Body of pancreas (tissue), 4 donors: ENCODE measurements at regions not wholly inside any gene's neighbourhood (a gene's known extent, or its start where the extent isn't known, plus 50 kb on each side); places are given as distances from the start of the nearest gene placed in this dataset.

Source experiments
- ATAC-seq: fragments of 150-250 bp; one replicate; pipeline ENCODE4 v1.9.1; 2016
- DNase-seq, 4 donors: peaks; one replicate each; pipeline ENCODE4 v3.0.0-alpha.2; 2019
- H3K27ac ChIP-seq, 4 donors: fragments of 200-600 bp; sonication (generic); 1 replicate in 3 of 4; 2 replicates in 1 of 4; pipeline versions ENCODE4 v1.5.1 to v1.6.1; 2016 to 2019; ENCODE audit warnings: mild to moderate bottlenecking in 1 of 4, mixed read lengths in 1 of 4, moderate library complexity in 1 of 4
- H3K27me3 ChIP-seq, 2 donors: fragments of 200-600 bp; sonication (generic); one replicate each; pipeline ENCODE4 v1.6.0; 2016; ENCODE audit warnings: mild to moderate bottlenecking in 1 of 2
- H3K36me3 ChIP-seq, 2 donors: fragments of 200-600 bp; sonication (generic); replicated peaks in 1 of 2; 2 replicates each; pipeline ENCODE4 v1.5.1; 2016; ENCODE audit warnings: low read depth in 2 of 2; ENCODE audit not compliant: insufficient read depth in 1 of 2
- H3K4me1 ChIP-seq: fragments of 200-600 bp; sonication (generic); one replicate; pipeline ENCODE4 v1.6.0; 2016
- H3K4me3 ChIP-seq, 2 donors: fragments of 200-600 bp; sonication (generic); 1 replicate in 1 of 2; 2 replicates in 1 of 2; pipeline ENCODE4 v1.5.1; 2016 to 2019
- H3K9me3 ChIP-seq, 3 donors: fragments of 200-600 bp; sonication (generic); 1 replicate in 2 of 3; 2 replicates in 1 of 3; pipeline ENCODE4 v1.5.1; 2016
- CTCF ChIP-seq, 7 experiments: fragments of 450-650 bp in 4 of 7; fragments of 200-600 bp in 3 of 7; sonication (generic) in 3 of 7; IDR thresholded peaks; one replicate each; pipeline ENCODE4 v1.5.1; 2016 to 2019; ENCODE audit warnings: antibody characterized with exemption in 7 of 7
- POLR2A ChIP-seq, 3 donors: fragments of 450-650 bp; IDR thresholded peaks; one replicate each; pipeline ENCODE4 v1.6.1; 2016; ENCODE audit warnings: antibody characterized with exemption in 3 of 3, mild to moderate bottlenecking in 2 of 3
- WGBS, 2 donors: methylation state at CpG; one replicate each; pipeline ENCODE4 v1.1.5; 2017; 5-methylcytosine and 5-hydroxymethylcytosine counted together
- intact Hi-C: fragments of 100-400 bp; cut with DNase I; formaldehyde crosslinking; loops from one replicate; pipeline ENCODE4 v1.15.1; 2023

GRCh38 chr16:62105244-62105643 is 69.0 kb upstream of the CDH8 start:
- no peaks in the 10 kb centered on the region for H3K27me3 ChIP-seq
- H3K4me1 ChIP-seq = no peaks in the 10 kb centered on the region
- intact Hi-C loops = no loop called here
- ATAC-seq = no peak
- TF ChIP-seq POLR2A (IDR thresholded peaks at IDR 0.05) = no peak
- TF ChIP-seq CTCF (IDR thresholded peaks at IDR 0.05) = no peak
- no peaks in the 10 kb centered on the region for H3K9me3 ChIP-seq
- H3K27ac ChIP-seq = no peak overlapping the region
- 56 to 74% methylated on average over 1 of the region's 1 CpG for WGBS, 2 donors
- DNase-seq = no peak
- H3K4me3 ChIP-seq = no peak overlapping the region
- H3K36me3 ChIP-seq = no peaks in the 10 kb centered on the region

DNA sequence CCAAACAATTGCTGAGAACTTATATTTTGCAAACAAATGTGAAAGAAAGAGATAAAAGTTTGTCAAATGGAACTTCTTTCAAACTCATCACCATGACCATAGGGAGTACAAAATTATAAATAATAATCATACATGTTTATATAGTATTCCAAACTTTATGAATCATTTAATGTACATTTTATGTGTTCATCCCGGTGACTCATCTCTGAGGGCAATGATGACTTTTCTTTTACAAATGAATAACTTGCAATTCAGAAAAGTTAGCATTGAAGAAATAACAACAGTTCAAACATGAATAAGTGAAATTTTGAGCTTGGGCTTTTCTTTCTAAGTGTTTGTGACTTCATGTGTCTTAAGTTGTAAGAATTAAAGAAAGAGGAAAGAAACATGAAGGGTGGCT is 66.3 kb upstream of the CDH8 start:
- H3K27me3 ChIP-seq = no peaks in the 10 kb centered on the region
- no peak for TF ChIP-seq CTCF (IDR thresholded peaks at IDR 0.05)
- TF ChIP-seq POLR2A (IDR thresholded peaks at IDR 0.05) = no peak
- 92 to 95% methylated on average over 1 of the region's 1 CpG for WGBS, 2 donors

GRCh38 chr16:62100651-62101050 is 64.4 kb upstream of the CDH8 start:
- H3K9me3 ChIP-seq = no peaks in the 10 kb centered on the region
- 42 to 47% methylated on average over 2 of the region's 2 CpGs for WGBS, 2 donors
- H3K27ac ChIP-seq = no peak overlapping the region
- DNase-seq (no peak), ATAC-seq (no peak)
- TF ChIP-seq CTCF (IDR thresholded peaks at IDR 0.05) = no peak
- intact Hi-C loops = no loop called here
- H3K27me3 ChIP-seq = no peaks in the 10 kb centered on the region
- H3K36me3 ChIP-seq = no peaks in the 10 kb centered on the region
- no peaks in the 10 kb centered on the region for H3K4me1 ChIP-seq
- H3K4me3 ChIP-seq = no peak overlapping the region

More for the DNA sequence above, 66.3 kb upstream of the CDH8 start:
- Histone ChIP-seq H3K36me3 (no peaks in the 10 kb centered on the region), H3K27ac (no peak overlapping the region), H3K9me3 (no peaks in the 10 kb centered on the region), H3K4me1 (no peaks in the 10 kb centered on the region), H3K4me3 (no peak overlapping the region)
- DNase-seq (no peak), ATAC-seq (no peak)
- intact Hi-C loops = no loop called here

- no peak for DNase-seq
- no peak for TF ChIP-seq POLR2A (IDR thresholded peaks at IDR 0.05)
- no peak for TF ChIP-seq CTCF (IDR thresholded peaks at IDR 0.05)
- ATAC-seq = no peak
- Histone ChIP-seq H3K9me3 (no peaks in the 10 kb centered on the region), H3K27ac (no peak overlapping the region), H3K4me3 (no peak overlapping the region), H3K27me3 (no peaks in the 10 kb centered on the region), H3K4me1 (no peaks in the 10 kb centered on the region), H3K36me3 (no peaks in the 10 kb centered on the region)
- intact Hi-C loops = no loop called here
- WGBS, 2 donors = 64 to 74% methylated on average over 4 of the region's 4 CpGs
Observed at GRCh38 chr16:62089715-62090114, 53.5 kb upstream of the CDH8 start.

GRCh38 chr16:62088731-62089410 is 52.6 kb upstream of the CDH8 start:
- Histone ChIP-seq H3K4me3 (no peak overlapping the region), H3K27ac (no peak overlapping the region), H3K27me3 (no peaks in the 10 kb centered on the region), H3K9me3 (no peaks in the 10 kb centered on the region), H3K36me3 (no peaks in the 10 kb centered on the region), H3K4me1 (no peaks in the 10 kb centered on the region)
- no peak for TF ChIP-seq POLR2A (IDR thresholded peaks at IDR 0.05)
- TF ChIP-seq CTCF (IDR thresholded peaks at IDR 0.05) = no peak
- DNase-seq (no peak), ATAC-seq (no peak)
- WGBS, 2 donors = 45 to 54% methylated on average over 5 of the region's 5 CpGs
- intact Hi-C loops = no loop called here
